WTC11 (cell line): ENCODE measurements at regions not wholly inside any gene's neighbourhood (a gene's known extent, or its start where the extent isn't known, plus 50 kb on each side); places are given as distances from the start of the nearest gene placed in this dataset.

ENCODE experiments used
- CREB1 ChIP-seq: sonication (generic); formaldehyde crosslinking; IDR thresholded peaks from 2 replicates; pipeline ENCODE4 v1.8.0; 2023; ENCODE audit warnings: mild to moderate bottlenecking, missing genetic modification reagents
- FOXJ3 ChIP-seq: sonication (generic); formaldehyde crosslinking; IDR thresholded peaks from 2 replicates; pipeline ENCODE4 v1.9.0; 2021; ENCODE audit warnings: missing genetic modification reagents, mild to moderate bottlenecking, borderline replicate concordance
- MXD4 ChIP-seq: fragments of 250-450 bp; sonication (Bioruptor Pico); IDR thresholded peaks from 2 replicates; pipeline ENCODE4 v1.8.0; 2021; ENCODE audit warnings: mild to moderate bottlenecking, moderate library complexity, borderline replicate concordance
- RELA ChIP-seq: sonication (generic); formaldehyde crosslinking; IDR thresholded peaks from 2 replicates; pipeline ENCODE4 v1.8.1; 2022; ENCODE audit warnings: missing genetic modification reagents, mild to moderate bottlenecking, borderline replicate concordance
- TEAD1 ChIP-seq: sonication (generic); formaldehyde crosslinking; IDR thresholded peaks from 2 replicates; pipeline ENCODE4 v1.8.0; 2022; ENCODE audit warnings: mild to moderate bottlenecking, missing genetic modification reagents
- ZNF138 ChIP-seq: sonication (generic); formaldehyde crosslinking; conservative IDR thresholded peaks from 2 replicates; pipeline ENCODE4 v1.8.1; 2022; ENCODE audit warnings: mild to moderate bottlenecking, moderate library complexity, missing genetic modification reagents
- ZNF232 ChIP-seq: sonication (generic); formaldehyde crosslinking; IDR thresholded peaks from 2 replicates; pipeline ENCODE4 v1.8.0; 2022; ENCODE audit warnings: mild to moderate bottlenecking, missing genetic modification reagents
- ZNF263 ChIP-seq: sonication (generic); formaldehyde crosslinking; IDR thresholded peaks from 2 replicates; pipeline ENCODE4 v1.8.1; 2022; ENCODE audit warnings: low read depth, mild to moderate bottlenecking, moderate library complexity, missing genetic modification reagents
- ZNF317 ChIP-seq: sonication (generic); formaldehyde crosslinking; IDR thresholded peaks from 2 replicates; pipeline ENCODE4 v1.8.1; 2023; ENCODE audit warnings: low read depth, mild to moderate bottlenecking, moderate library complexity, missing genetic modification reagents, borderline replicate concordance
- ZNF396 ChIP-seq: fragments of 250-450 bp; sonication (Bioruptor Pico); IDR thresholded peaks from 2 replicates; pipeline ENCODE4 v1.8.0; 2021; ENCODE audit warnings: mild to moderate bottlenecking, moderate library complexity, borderline replicate concordance
- TF ChIP-seq, protein P1 (sequence below): fragments of 250-450 bp; sonication (Bioruptor Pico); IDR thresholded peaks from 2 replicates; pipeline ENCODE4 v1.9.0; 2021; ENCODE audit warnings: mild to moderate bottlenecking, borderline replicate concordance
- TF ChIP-seq, protein P2 (sequence below): sonication (generic); formaldehyde crosslinking; IDR thresholded peaks from 2 replicates; pipeline ENCODE4 v1.8.1; 2023; ENCODE audit warnings: mild to moderate bottlenecking, missing genetic modification reagents, borderline replicate concordance
- TF ChIP-seq, protein P3 (sequence below): fragments of 200-600 bp; IDR thresholded peaks from 2 replicates; pipeline ENCODE4 v1.8.0; 2022; ENCODE audit warnings: antibody characterized with exemption
- TF ChIP-seq, protein P4 (sequence below): sonication (generic); formaldehyde crosslinking; IDR thresholded peaks from 2 replicates; pipeline ENCODE4 v1.8.1; 2023; ENCODE audit warnings: mild to moderate bottlenecking, missing genetic modification reagents
- TF ChIP-seq, protein P5 (sequence below): sonication (generic); formaldehyde crosslinking; IDR thresholded peaks from 2 replicates; pipeline ENCODE4 v1.8.1; 2023; ENCODE audit warnings: mild to moderate bottlenecking, missing genetic modification reagents
- TF ChIP-seq, protein P6 (sequence below): fragments of 250-450 bp; sonication (Bioruptor Pico); IDR thresholded peaks from 2 replicates; pipeline ENCODE4 v1.9.0; 2021; ENCODE audit warnings: moderate library complexity, mild to moderate bottlenecking, inconsistent platforms, borderline replicate concordance
- TF ChIP-seq, protein P7 (sequence below): sonication (generic); formaldehyde crosslinking; IDR thresholded peaks from 2 replicates; pipeline ENCODE4 v1.8.1; 2023; ENCODE audit warnings: mild to moderate bottlenecking, missing genetic modification reagents, moderate library complexity
- TF ChIP-seq, protein P8 (sequence below): sonication (generic); formaldehyde crosslinking; IDR thresholded peaks from 2 replicates; pipeline ENCODE4 v1.8.1; 2023; ENCODE audit warnings: mild to moderate bottlenecking, moderate library complexity, missing genetic modification reagents

DNA sequence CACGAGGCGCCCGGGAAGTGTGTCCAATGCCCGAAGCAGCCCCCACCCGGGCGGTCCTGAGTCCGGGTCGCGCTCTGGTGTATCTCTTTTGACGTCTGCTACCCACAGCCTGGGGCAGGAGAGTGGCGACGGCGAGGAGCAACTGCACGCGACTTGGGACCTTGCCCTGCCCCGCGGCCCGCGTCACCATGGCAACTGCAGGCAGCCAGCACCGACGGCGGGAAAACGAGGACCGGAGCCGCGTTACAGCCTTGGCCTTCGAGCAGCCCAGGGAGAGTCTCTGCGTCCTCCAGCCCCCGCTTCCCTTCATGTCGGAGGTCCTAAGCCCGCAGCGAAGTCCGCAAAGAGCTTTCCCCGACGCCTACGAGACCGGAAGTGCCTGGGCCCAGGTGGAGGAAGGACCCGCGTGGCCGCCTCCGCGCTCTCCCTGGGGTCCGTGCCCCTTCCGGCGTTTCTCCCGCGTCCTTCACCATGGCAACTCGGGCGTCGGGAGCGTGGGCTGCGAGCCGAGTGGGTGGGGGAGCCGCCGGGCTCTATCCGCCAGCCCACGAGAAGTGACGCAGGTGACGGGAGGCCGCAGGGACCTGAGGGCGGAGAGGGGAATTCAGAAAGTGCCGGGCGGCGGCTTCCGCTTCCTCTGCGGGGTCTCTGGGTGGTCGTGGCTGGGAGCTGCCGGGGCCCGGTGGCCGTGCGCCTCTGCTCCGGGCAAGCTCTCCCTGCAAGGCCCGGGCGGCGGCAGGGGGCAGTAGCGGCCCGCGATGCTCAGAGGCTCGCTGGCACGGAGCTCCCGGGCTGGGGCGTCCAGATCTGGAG lies 88.6 kb upstream of the TGM3 start (continued):
- TF ChIP-seq CREB1 (CRISPR knock-in tag) (no peak), ZNF263 (CRISPR knock-in tag) (no peak), ZNF396 (CRISPR knock-in tag) (no peak), ZNF232 (CRISPR knock-in tag) (peak; percentile 93), ZNF317 (0 out of 2 replicates have a peak, but pooled peaks have one; percentile 42), RELA (no peak), ZNF138 (0 out of 2 replicates have a peak, but pooled peaks have one; percentile 24), MXD4 (CRISPR knock-in tag) (no peak), FOXJ3 (CRISPR knock-in tag) (no peak), TEAD1 (CRISPR knock-in tag) (peak; percentile 64; the same call in 1 of the 2 replicates)
- TF ChIP-seq, protein P1, sequence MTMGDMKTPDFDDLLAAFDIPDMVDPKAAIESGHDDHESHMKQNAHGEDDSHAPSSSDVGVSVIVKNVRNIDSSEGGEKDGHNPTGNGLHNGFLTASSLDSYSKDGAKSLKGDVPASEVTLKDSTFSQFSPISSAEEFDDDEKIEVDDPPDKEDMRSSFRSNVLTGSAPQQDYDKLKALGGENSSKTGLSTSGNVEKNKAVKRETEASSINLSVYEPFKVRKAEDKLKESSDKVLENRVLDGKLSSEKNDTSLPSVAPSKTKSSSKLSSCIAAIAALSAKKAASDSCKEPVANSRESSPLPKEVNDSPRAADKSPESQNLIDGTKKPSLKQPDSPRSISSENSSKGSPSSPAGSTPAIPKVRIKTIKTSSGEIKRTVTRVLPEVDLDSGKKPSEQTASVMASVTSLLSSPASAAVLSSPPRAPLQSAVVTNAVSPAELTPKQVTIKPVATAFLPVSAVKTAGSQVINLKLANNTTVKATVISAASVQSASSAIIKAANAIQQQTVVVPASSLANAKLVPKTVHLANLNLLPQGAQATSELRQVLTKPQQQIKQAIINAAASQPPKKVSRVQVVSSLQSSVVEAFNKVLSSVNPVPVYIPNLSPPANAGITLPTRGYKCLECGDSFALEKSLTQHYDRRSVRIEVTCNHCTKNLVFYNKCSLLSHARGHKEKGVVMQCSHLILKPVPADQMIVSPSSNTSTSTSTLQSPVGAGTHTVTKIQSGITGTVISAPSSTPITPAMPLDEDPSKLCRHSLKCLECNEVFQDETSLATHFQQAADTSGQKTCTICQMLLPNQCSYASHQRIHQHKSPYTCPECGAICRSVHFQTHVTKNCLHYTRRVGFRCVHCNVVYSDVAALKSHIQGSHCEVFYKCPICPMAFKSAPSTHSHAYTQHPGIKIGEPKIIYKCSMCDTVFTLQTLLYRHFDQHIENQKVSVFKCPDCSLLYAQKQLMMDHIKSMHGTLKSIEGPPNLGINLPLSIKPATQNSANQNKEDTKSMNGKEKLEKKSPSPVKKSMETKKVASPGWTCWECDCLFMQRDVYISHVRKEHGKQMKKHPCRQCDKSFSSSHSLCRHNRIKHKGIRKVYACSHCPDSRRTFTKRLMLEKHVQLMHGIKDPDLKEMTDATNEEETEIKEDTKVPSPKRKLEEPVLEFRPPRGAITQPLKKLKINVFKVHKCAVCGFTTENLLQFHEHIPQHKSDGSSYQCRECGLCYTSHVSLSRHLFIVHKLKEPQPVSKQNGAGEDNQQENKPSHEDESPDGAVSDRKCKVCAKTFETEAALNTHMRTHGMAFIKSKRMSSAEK (CRISPR knock-in tag): no peak
- TF ChIP-seq, protein P2, sequence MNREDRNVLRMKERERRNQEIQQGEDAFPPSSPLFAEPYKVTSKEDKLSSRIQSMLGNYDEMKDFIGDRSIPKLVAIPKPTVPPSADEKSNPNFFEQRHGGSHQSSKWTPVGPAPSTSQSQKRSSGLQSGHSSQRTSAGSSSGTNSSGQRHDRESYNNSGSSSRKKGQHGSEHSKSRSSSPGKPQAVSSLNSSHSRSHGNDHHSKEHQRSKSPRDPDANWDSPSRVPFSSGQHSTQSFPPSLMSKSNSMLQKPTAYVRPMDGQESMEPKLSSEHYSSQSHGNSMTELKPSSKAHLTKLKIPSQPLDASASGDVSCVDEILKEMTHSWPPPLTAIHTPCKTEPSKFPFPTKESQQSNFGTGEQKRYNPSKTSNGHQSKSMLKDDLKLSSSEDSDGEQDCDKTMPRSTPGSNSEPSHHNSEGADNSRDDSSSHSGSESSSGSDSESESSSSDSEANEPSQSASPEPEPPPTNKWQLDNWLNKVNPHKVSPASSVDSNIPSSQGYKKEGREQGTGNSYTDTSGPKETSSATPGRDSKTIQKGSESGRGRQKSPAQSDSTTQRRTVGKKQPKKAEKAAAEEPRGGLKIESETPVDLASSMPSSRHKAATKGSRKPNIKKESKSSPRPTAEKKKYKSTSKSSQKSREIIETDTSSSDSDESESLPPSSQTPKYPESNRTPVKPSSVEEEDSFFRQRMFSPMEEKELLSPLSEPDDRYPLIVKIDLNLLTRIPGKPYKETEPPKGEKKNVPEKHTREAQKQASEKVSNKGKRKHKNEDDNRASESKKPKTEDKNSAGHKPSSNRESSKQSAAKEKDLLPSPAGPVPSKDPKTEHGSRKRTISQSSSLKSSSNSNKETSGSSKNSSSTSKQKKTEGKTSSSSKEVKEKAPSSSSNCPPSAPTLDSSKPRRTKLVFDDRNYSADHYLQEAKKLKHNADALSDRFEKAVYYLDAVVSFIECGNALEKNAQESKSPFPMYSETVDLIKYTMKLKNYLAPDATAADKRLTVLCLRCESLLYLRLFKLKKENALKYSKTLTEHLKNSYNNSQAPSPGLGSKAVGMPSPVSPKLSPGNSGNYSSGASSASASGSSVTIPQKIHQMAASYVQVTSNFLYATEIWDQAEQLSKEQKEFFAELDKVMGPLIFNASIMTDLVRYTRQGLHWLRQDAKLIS: no peak
- TF ChIP-seq, protein P3, sequence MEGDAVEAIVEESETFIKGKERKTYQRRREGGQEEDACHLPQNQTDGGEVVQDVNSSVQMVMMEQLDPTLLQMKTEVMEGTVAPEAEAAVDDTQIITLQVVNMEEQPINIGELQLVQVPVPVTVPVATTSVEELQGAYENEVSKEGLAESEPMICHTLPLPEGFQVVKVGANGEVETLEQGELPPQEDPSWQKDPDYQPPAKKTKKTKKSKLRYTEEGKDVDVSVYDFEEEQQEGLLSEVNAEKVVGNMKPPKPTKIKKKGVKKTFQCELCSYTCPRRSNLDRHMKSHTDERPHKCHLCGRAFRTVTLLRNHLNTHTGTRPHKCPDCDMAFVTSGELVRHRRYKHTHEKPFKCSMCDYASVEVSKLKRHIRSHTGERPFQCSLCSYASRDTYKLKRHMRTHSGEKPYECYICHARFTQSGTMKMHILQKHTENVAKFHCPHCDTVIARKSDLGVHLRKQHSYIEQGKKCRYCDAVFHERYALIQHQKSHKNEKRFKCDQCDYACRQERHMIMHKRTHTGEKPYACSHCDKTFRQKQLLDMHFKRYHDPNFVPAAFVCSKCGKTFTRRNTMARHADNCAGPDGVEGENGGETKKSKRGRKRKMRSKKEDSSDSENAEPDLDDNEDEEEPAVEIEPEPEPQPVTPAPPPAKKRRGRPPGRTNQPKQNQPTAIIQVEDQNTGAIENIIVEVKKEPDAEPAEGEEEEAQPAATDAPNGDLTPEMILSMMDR: peak; percentile 57
- TF ChIP-seq, protein P4, sequence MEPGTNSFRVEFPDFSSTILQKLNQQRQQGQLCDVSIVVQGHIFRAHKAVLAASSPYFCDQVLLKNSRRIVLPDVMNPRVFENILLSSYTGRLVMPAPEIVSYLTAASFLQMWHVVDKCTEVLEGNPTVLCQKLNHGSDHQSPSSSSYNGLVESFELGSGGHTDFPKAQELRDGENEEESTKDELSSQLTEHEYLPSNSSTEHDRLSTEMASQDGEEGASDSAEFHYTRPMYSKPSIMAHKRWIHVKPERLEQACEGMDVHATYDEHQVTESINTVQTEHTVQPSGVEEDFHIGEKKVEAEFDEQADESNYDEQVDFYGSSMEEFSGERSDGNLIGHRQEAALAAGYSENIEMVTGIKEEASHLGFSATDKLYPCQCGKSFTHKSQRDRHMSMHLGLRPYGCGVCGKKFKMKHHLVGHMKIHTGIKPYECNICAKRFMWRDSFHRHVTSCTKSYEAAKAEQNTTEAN (CRISPR knock-in tag): peak; percentile 27; the same call in 1 of the 2 replicates
- TF ChIP-seq, protein P5, sequence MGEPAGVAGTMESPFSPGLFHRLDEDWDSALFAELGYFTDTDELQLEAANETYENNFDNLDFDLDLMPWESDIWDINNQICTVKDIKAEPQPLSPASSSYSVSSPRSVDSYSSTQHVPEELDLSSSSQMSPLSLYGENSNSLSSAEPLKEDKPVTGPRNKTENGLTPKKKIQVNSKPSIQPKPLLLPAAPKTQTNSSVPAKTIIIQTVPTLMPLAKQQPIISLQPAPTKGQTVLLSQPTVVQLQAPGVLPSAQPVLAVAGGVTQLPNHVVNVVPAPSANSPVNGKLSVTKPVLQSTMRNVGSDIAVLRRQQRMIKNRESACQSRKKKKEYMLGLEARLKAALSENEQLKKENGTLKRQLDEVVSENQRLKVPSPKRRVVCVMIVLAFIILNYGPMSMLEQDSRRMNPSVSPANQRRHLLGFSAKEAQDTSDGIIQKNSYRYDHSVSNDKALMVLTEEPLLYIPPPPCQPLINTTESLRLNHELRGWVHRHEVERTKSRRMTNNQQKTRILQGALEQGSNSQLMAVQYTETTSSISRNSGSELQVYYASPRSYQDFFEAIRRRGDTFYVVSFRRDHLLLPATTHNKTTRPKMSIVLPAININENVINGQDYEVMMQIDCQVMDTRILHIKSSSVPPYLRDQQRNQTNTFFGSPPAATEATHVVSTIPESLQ: no peak
- TF ChIP-seq, protein P6, sequence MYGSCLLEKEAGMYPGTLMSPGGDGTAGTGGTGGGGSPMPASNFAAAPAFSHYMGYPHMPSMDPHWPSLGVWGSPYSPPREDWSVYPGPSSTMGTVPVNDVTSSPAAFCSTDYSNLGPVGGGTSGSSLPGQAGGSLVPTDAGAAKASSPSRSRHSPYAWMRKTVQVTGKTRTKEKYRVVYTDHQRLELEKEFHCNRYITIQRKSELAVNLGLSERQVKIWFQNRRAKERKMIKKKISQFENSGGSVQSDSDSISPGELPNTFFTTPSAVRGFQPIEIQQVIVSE (CRISPR knock-in tag): no peak
- TF ChIP-seq, protein P7, sequence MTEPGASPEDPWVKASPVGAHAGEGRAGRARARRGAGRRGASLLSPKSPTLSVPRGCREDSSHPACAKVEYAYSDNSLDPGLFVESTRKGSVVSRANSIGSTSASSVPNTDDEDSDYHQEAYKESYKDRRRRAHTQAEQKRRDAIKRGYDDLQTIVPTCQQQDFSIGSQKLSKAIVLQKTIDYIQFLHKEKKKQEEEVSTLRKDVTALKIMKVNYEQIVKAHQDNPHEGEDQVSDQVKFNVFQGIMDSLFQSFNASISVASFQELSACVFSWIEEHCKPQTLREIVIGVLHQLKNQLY: no peak
- TF ChIP-seq, protein P8, sequence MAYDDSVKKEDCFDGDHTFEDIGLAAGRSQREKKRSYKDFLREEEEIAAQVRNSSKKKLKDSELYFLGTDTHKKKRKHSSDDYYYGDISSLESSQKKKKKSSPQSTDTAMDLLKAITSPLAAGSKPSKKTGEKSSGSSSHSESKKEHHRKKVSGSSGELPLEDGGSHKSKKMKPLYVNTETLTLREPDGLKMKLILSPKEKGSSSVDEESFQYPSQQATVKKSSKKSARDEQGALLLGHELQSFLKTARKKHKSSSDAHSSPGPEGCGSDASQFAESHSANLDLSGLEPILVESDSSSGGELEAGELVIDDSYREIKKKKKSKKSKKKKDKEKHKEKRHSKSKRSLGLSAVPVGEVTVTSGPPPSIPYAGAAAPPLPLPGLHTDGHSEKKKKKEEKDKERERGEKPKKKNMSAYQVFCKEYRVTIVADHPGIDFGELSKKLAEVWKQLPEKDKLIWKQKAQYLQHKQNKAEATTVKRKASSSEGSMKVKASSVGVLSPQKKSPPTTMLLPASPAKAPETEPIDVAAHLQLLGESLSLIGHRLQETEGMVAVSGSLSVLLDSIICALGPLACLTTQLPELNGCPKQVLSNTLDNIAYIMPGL (CRISPR knock-in tag): peak; percentile 87
